HCT116 (cell line): ENCODE measurements at regions not wholly inside any gene's neighbourhood (a gene's known extent, or its start where the extent isn't known, plus 50 kb on each side); places are given as distances from the start of the nearest gene placed in this dataset.

Experiments
- ATF3 ChIP-seq: IDR thresholded peaks from 2 replicates; pipeline ENCODE4 v1.6.1; 2012
- CEBPB ChIP-seq: IDR thresholded peaks from 2 replicates; pipeline ENCODE4 v1.6.1; 2012; ENCODE audit warnings: low read depth
- CTCF ChIP-seq, 3 experiments: fragments of 200-600 bp in 1 of 3; sonication (generic) in 1 of 3; IDR thresholded peaks in 2 of 3; conservative IDR thresholded peaks in 1 of 3; 2 replicates each; pipeline ENCODE4 v1.5.1; 2012 to 2017; ENCODE audit warnings: low read depth in 2 of 3, low read length in 2 of 3, antibody characterized with exemption in 1 of 3, borderline replicate concordance in 1 of 3, control low read depth in 1 of 3, mild to moderate bottlenecking in 1 of 3, mixed read lengths in 1 of 3, mixed run types in 1 of 3, moderate library complexity in 1 of 3; ENCODE audit not compliant: insufficient read depth in 1 of 3
- EZH2 ChIP-seq: fragments of 200-600 bp; sonication (generic); IDR thresholded peaks from 2 replicates; pipeline ENCODE4 v1.6.1; 2017; ENCODE audit warnings: antibody characterized with exemption, mixed run types
- MAX ChIP-seq: IDR thresholded peaks from 2 replicates; pipeline ENCODE4 v1.6.1; 2012
- POLR2A ChIP-seq: IDR thresholded peaks from 2 replicates; pipeline ENCODE4 v1.7.0; 2011; ENCODE audit warnings: borderline replicate concordance; ENCODE audit not compliant: insufficient read depth, insufficient read length; ENCODE audit errors: extremely low read depth
- SP1 ChIP-seq: IDR thresholded peaks from 2 replicates; pipeline ENCODE4 v1.6.1; 2012; ENCODE audit warnings: low read depth

- TF ChIP-seq MAX (no peak), CTCF (IDR thresholded peaks at IDR 0.05 in 2 of 3, conservative IDR thresholded peaks at IDR 0.05 in 1 of 3; ENCODE audit: borderline replicate concordance in 1 of 3, insufficient read depth in 1 of 3, low read depth in 2 of 3, low read length in 2 of 3) (no peak), SP1 (no peak), CEBPB (no peak), POLR2A (no peak), ATF3 (no peak), EZH2 (no peak)
Measured at GRCh38 chr6:128617285-128617684, 96.9 kb upstream of the PTPRK start.
